WTC11 (cell line): ENCODE measurements at regions not wholly inside any gene's neighbourhood (a gene's known extent, or its start where the extent isn't known, plus 50 kb on each side); places are given as distances from the start of the nearest gene placed in this dataset.

Experiments
- RELA ChIP-seq: sonication (generic); formaldehyde crosslinking; IDR thresholded peaks from 2 replicates; pipeline ENCODE4 v1.8.1; 2022; ENCODE audit warnings: missing genetic modification reagents, mild to moderate bottlenecking, borderline replicate concordance
- SP1 ChIP-seq: sonication (generic); formaldehyde crosslinking; conservative IDR thresholded peaks from 2 replicates; pipeline ENCODE4 v1.8.1; 2022; ENCODE audit warnings: missing genetic modification reagents
- TCF7 ChIP-seq: sonication (generic); formaldehyde crosslinking; IDR thresholded peaks from 2 replicates; pipeline ENCODE4 v1.8.0; 2022; ENCODE audit warnings: mild to moderate bottlenecking, low read depth, missing genetic modification reagents, moderate library complexity
- TEAD4 ChIP-seq: sonication (generic); formaldehyde crosslinking; IDR thresholded peaks from 2 replicates; pipeline ENCODE4 v1.8.0; 2022; ENCODE audit warnings: mild to moderate bottlenecking, missing genetic modification reagents
- ZNF219 ChIP-seq: sonication (generic); formaldehyde crosslinking; IDR thresholded peaks from 2 replicates; pipeline ENCODE4 v1.8.0; 2023; ENCODE audit warnings: missing genetic modification reagents, mild to moderate bottlenecking, borderline replicate concordance
- ZNF416 ChIP-seq: fragments of 250-450 bp; sonication (Bioruptor Pico); IDR thresholded peaks from 2 replicates; pipeline ENCODE4 v1.9.0; 2021; ENCODE audit warnings: mild to moderate bottlenecking, inconsistent platforms
- TF ChIP-seq, protein P1 (sequence below): fragments of 200-600 bp; IDR thresholded peaks from 2 replicates; pipeline ENCODE4 v1.8.0; 2022; ENCODE audit warnings: antibody characterized with exemption
- TF ChIP-seq, protein P2 (sequence below): sonication (generic); formaldehyde crosslinking; conservative IDR thresholded peaks from 2 replicates; pipeline ENCODE4 v1.8.1; 2022; ENCODE audit warnings: mild to moderate bottlenecking, missing genetic modification reagents
- TF ChIP-seq, protein P3 (sequence below): sonication (generic); formaldehyde crosslinking; IDR thresholded peaks from 2 replicates; pipeline ENCODE4 v1.8.0; 2022; ENCODE audit warnings: missing genetic modification reagents
- TF ChIP-seq, protein P4 (sequence below): sonication (generic); formaldehyde crosslinking; IDR thresholded peaks from 2 replicates; pipeline ENCODE4 v1.8.1; 2023; ENCODE audit warnings: mild to moderate bottlenecking, missing genetic modification reagents
- TF ChIP-seq, protein P5 (sequence below): sonication (generic); formaldehyde crosslinking; IDR thresholded peaks from 2 replicates; pipeline ENCODE4 v1.8.0; 2022; ENCODE audit warnings: mild to moderate bottlenecking, missing genetic modification reagents
- TF ChIP-seq, protein P6 (sequence below): sonication (generic); formaldehyde crosslinking; IDR thresholded peaks from 2 replicates; pipeline ENCODE4 v1.8.0; 2022; ENCODE audit warnings: mild to moderate bottlenecking, missing genetic modification reagents

DNA sequence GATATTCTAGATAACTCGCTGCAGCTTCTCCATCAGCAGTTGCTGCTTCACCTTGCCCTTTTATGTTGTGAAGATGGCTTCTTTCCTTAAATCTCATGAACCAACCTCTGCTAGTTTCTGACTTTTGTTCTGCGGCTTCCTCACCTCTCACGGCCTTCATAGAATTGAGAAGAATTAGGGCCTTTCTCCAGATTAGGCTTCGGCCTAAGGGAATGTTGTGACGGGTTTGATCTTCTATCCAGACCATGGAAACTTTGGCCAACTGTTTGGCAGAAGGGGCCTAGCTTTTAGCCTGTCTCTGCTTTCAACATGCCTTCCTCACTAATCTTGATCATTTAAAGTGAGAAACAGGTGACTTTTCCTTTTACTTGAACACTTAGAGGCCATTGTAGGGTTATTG is 199.9 kb downstream of the CYP26B1 start:
- TF ChIP-seq, protein P1, sequence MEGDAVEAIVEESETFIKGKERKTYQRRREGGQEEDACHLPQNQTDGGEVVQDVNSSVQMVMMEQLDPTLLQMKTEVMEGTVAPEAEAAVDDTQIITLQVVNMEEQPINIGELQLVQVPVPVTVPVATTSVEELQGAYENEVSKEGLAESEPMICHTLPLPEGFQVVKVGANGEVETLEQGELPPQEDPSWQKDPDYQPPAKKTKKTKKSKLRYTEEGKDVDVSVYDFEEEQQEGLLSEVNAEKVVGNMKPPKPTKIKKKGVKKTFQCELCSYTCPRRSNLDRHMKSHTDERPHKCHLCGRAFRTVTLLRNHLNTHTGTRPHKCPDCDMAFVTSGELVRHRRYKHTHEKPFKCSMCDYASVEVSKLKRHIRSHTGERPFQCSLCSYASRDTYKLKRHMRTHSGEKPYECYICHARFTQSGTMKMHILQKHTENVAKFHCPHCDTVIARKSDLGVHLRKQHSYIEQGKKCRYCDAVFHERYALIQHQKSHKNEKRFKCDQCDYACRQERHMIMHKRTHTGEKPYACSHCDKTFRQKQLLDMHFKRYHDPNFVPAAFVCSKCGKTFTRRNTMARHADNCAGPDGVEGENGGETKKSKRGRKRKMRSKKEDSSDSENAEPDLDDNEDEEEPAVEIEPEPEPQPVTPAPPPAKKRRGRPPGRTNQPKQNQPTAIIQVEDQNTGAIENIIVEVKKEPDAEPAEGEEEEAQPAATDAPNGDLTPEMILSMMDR = no peak
- TF ChIP-seq, protein P2, sequence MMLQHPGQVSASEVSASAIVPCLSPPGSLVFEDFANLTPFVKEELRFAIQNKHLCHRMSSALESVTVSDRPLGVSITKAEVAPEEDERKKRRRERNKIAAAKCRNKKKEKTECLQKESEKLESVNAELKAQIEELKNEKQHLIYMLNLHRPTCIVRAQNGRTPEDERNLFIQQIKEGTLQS = no peak
- TF ChIP-seq SP1 (CRISPR knock-in tag) = no peak
- no peak for TF ChIP-seq TEAD4
- no peak for TF ChIP-seq RELA (CRISPR knock-in tag)
- TF ChIP-seq ZNF219 (CRISPR knock-in tag) = no peak
- no peak for TF ChIP-seq ZNF416 (CRISPR knock-in tag)
- TF ChIP-seq, protein P3, sequence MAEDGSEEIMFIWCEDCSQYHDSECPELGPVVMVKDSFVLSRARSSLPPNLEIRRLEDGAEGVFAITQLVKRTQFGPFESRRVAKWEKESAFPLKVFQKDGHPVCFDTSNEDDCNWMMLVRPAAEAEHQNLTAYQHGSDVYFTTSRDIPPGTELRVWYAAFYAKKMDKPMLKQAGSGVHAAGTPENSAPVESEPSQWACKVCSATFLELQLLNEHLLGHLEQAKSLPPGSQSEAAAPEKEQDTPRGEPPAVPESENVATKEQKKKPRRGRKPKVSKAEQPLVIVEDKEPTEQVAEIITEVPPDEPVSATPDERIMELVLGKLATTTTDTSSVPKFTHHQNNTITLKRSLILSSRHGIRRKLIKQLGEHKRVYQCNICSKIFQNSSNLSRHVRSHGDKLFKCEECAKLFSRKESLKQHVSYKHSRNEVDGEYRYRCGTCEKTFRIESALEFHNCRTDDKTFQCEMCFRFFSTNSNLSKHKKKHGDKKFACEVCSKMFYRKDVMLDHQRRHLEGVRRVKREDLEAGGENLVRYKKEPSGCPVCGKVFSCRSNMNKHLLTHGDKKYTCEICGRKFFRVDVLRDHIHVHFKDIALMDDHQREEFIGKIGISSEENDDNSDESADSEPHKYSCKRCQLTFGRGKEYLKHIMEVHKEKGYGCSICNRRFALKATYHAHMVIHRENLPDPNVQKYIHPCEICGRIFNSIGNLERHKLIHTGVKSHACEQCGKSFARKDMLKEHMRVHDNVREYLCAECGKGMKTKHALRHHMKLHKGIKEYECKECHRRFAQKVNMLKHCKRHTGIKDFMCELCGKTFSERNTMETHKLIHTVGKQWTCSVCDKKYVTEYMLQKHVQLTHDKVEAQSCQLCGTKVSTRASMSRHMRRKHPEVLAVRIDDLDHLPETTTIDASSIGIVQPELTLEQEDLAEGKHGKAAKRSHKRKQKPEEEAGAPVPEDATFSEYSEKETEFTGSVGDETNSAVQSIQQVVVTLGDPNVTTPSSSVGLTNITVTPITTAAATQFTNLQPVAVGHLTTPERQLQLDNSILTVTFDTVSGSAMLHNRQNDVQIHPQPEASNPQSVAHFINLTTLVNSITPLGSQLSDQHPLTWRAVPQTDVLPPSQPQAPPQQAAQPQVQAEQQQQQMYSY = no peak
- no peak for TF ChIP-seq TCF7 (CRISPR knock-in tag)
- TF ChIP-seq, protein P4, sequence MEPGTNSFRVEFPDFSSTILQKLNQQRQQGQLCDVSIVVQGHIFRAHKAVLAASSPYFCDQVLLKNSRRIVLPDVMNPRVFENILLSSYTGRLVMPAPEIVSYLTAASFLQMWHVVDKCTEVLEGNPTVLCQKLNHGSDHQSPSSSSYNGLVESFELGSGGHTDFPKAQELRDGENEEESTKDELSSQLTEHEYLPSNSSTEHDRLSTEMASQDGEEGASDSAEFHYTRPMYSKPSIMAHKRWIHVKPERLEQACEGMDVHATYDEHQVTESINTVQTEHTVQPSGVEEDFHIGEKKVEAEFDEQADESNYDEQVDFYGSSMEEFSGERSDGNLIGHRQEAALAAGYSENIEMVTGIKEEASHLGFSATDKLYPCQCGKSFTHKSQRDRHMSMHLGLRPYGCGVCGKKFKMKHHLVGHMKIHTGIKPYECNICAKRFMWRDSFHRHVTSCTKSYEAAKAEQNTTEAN = no peak
- TF ChIP-seq, protein P5, sequence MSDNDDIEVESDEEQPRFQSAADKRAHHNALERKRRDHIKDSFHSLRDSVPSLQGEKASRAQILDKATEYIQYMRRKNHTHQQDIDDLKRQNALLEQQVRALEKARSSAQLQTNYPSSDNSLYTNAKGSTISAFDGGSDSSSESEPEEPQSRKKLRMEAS = no peak
- TF ChIP-seq, protein P6, sequence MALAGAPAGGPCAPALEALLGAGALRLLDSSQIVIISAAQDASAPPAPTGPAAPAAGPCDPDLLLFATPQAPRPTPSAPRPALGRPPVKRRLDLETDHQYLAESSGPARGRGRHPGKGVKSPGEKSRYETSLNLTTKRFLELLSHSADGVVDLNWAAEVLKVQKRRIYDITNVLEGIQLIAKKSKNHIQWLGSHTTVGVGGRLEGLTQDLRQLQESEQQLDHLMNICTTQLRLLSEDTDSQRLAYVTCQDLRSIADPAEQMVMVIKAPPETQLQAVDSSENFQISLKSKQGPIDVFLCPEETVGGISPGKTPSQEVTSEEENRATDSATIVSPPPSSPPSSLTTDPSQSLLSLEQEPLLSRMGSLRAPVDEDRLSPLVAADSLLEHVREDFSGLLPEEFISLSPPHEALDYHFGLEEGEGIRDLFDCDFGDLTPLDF (CRISPR knock-in tag) = no peak
